HAP-1 (cell line): ENCODE measurements at regions not wholly inside any gene's neighbourhood (a gene's known extent, or its start where the extent isn't known, plus 50 kb on each side); places are given as distances from the start of the nearest gene placed in this dataset.
"Not testable (repeated sequence)": the region's sequence is repeated elsewhere in the genome, so short reads cannot be mapped to it uniquely, and the experiment has no call there.

Experiments used
- DNase-seq, 2 experiments: peaks; one replicate each; pipeline ENCODE4 v3.0.0-alpha.2; 2016 to 2020; ENCODE audit warnings: low spot score in 2 of 2
- H3K27me3 ChIP-seq: fragments of 250-450 bp; sonication (Bioruptor Pico); 2 replicates; pipeline ENCODE4 v1.5.1; 2020; ENCODE audit warnings: low read depth, mild to moderate bottlenecking, moderate library complexity
- H3K36me3 ChIP-seq: fragments of 250-450 bp; sonication (Bioruptor Pico); replicated peaks from 2 replicates; pipeline ENCODE4 v1.5.1; 2020; ENCODE audit warnings: mild to moderate bottlenecking
- H3K4me1 ChIP-seq: fragments of 250-450 bp; sonication (Bioruptor Pico); 2 replicates; pipeline ENCODE4 v1.5.1; 2020; ENCODE audit warnings: mild to moderate bottlenecking
- H3K4me3 ChIP-seq: fragments of 250-450 bp; sonication (Bioruptor Pico); 2 replicates; pipeline ENCODE4 v1.5.1; 2020; ENCODE audit warnings: mild to moderate bottlenecking, moderate library complexity
- H3K9me3 ChIP-seq: fragments of 250-450 bp; sonication (Bioruptor Pico); 2 replicates; pipeline ENCODE4 v1.5.1; 2020; ENCODE audit warnings: mild to moderate bottlenecking, moderate library complexity
- in situ Hi-C: fragments of 300-500 bp; cut with MboI; formaldehyde crosslinking; loops from 3 replicates; pipeline ENCODE4 v1.14.3; 2020; ENCODE audit warnings: low sequenced_read_pairs, inconsistent platforms, mixed read lengths

DNA sequence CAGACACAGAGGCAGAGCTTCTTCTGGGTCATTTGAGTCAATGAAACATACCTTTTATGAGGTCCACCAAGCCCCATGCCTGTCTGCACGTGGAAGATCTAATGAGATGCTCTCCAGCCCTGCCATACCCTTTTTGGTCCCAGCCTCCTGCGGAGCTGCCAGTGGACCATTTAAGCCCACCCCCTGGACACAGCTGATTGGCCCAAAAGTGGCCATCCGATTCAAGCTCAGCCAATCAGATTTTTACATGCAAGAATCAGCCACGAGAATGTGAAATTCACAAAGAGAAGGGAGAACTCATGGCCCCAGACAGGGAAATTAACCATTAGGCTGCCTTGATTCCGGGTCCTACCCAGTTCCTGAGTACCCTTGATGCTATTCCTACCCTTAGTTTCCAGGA is 231.0 kb upstream of the EEF2KMT start:
- DNase-seq, result no peak
- Histone ChIP-seq H3K27me3 (no peaks in the 10 kb centered on the region), H3K36me3 (no peaks in the 10 kb centered on the region), H3K4me1 (no peaks in the 10 kb centered on the region), H3K9me3 (no peaks in the 10 kb centered on the region), H3K4me3 (no peak overlapping the region)
- in situ Hi-C loops, result no loop called here

DNA sequence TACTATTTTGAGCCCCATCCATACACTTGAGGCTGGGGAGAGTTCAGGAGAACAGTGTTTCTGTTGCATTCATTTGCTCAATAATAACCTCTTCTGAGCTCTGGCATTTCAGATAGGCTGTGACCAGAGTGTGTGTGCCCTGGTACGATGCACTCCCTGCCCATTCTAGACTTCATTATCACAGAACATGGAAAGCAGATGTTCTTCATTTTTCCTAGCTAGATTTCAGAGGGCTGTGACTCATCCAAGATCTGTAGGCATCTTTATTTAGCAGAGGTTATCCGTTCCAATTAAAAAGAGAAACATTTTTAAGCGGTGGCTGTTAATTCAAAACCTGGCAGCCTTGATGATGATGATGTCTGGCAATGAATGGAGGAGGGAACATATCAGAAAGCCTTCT is 228.8 kb upstream of the EEF2KMT start:
- Histone ChIP-seq H3K9me3 (no peaks in the 10 kb centered on the region), H3K4me1 (no peaks in the 10 kb centered on the region), H3K4me3 (no peak overlapping the region), H3K27me3 (no peaks in the 10 kb centered on the region), H3K36me3 (no peaks in the 10 kb centered on the region)
- in situ Hi-C loops, result no loop called here
- no peak for DNase-seq

DNA sequence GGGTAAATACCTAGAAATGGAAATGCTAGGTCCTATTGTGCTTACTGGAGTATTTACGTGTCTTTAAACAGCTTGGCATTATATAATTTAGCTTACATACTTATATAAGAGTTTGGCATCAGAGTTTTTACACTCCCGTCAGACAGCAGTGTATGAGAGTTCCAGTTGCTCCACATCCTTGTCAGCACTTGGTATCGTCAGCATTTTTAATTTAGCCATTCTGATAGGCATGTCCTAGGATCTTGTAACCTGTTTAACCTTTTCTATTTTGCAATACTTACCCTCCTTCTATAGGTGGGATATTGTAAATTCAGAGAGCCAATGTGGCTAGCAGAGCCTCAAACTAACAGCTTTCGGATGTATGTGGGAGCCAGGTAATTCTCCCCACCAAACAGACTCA is 228.3 kb upstream of the EEF2KMT start:
- H3K9me3 ChIP-seq, result no peaks in the 10 kb centered on the region
- H3K4me3 ChIP-seq, result no peak overlapping the region
- H3K36me3 ChIP-seq, result no peaks in the 10 kb centered on the region
- no peaks in the 10 kb centered on the region for H3K27me3 ChIP-seq
- H3K4me1 ChIP-seq, result no peaks in the 10 kb centered on the region
- no peak for DNase-seq
- in situ Hi-C loops, result no loop called here

DNA sequence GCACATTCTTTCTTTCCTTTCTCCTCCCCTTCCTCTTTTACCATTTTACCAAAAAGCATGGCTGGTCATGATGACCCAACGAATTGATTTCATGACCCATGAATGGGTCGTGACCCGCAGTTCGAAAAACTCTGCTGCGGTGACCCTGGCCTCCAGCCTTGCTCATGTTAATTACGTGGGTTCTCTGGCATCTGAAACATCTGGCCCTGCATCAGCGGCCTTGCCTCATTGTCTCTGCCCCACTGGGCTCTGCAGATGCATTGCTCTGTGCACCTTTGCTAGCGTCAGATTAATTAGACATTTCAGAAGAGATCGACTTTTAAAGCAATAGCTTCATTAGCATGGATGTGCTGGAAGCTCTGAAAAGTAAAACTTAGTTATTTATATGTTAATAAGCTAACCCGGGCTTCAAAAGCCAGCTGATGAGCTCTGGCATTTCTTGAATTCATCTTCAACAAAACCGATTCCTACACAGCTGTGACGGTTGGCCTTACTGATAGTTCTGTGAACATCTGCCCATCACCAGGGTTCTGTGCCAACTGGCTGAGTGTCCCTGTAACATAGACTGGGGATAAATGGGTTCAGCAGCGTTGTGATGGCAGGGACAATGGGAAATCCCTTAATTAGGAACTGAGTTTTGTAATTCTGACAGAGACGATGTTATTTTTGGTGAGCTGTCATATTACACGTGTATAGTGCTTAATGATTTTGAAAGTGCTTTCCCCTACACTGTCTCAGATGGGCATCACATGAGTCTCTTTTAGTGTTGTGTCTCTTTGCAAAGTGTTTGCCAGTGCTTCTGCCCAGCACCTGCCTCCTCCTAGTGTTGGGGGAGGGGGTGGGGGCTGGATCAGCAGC is 225.9 kb upstream of the EEF2KMT start:
- H3K4me1 ChIP-seq, result no peaks in the 10 kb centered on the region
- H3K9me3 ChIP-seq, result no peaks in the 10 kb centered on the region
- no peaks in the 10 kb centered on the region for H3K27me3 ChIP-seq
- no peak for DNase-seq
- H3K36me3 ChIP-seq, result no peaks in the 10 kb centered on the region
- in situ Hi-C loops, result no loop called here
- H3K4me3 ChIP-seq, result no peak overlapping the region

DNA sequence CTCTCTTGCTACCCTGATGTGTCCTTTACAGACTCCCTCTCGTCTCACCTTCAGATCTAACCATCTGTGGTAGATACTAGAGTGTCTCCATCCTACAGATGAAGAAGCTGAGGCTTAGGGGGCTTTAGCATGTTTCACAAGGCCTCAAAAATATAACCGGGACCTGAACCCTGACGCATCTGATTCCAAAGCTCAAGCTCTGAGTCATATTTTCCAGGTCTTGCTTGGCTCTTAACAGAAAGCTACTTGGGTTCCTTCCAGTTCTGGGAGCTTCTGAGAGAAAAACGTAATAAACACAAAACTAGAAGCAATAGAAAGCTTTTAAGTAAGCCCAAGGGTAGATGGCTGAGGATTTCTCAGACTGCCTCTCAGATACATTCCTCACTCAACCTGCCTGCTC is 224.3 kb upstream of the EEF2KMT start:
- no peak for DNase-seq
- Histone ChIP-seq H3K9me3 (no peaks in the 10 kb centered on the region), H3K27me3 (no peaks in the 10 kb centered on the region), H3K4me1 (no peaks in the 10 kb centered on the region), H3K36me3 (no peaks in the 10 kb centered on the region), H3K4me3 (no peak overlapping the region)
- in situ Hi-C loops, result no loop called here

DNA sequence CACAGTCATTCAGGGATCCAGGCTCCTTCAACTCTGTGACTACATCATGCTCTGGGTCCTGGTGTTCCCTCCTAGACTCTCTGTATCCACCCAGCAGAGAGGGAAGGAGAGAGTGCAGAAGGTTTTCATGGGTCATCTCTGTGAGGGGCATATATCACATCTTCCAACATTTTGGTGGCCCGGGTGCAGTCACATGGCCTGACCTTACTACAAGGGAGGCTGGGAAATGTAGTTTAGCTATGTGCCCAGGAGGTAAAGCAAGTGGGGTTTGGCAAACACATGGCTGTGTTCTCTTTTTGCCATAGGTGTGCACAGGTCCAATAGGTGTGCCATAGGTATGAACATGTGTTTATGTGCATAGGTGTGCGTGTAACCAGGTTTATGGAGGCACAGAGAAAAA is 222.2 kb upstream of the EEF2KMT start:
- Histone ChIP-seq H3K27me3 (no peaks in the 10 kb centered on the region), H3K4me1 (no peaks in the 10 kb centered on the region), H3K9me3 (no peaks in the 10 kb centered on the region), H3K4me3 (no peak overlapping the region), H3K36me3 (no peaks in the 10 kb centered on the region)
- in situ Hi-C loops, result no loop called here
- no peak for DNase-seq

DNA sequence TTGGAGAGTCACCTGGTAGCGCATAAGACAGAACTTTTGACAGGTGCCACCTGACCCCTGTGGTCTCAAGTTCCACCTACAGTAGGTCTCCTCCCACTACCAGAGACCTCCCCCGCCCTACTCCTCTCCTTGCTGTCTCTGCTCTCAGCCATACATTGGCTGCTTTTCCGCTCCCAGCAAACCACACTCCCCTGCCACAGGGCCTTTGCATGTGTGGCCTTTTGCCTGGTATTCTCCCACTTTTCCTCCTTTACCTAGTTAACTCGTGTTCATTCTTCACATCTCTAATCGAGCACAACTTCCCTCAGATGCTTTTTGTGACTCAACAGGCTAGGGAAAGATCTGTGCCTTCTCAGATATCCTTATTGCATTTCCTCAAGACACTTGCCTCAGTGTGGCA is 218.3 kb upstream of the EEF2KMT start:
- Histone ChIP-seq H3K4me3 (no peak overlapping the region), H3K27me3 (no peaks in the 10 kb centered on the region), H3K36me3 (no peaks in the 10 kb centered on the region; the same call in 1 of the 2 replicates), H3K4me1 (no peaks in the 10 kb centered on the region), H3K9me3 (no peaks in the 10 kb centered on the region)
- DNase-seq, result no peak
- in situ Hi-C loops, result no loop called here

DNA sequence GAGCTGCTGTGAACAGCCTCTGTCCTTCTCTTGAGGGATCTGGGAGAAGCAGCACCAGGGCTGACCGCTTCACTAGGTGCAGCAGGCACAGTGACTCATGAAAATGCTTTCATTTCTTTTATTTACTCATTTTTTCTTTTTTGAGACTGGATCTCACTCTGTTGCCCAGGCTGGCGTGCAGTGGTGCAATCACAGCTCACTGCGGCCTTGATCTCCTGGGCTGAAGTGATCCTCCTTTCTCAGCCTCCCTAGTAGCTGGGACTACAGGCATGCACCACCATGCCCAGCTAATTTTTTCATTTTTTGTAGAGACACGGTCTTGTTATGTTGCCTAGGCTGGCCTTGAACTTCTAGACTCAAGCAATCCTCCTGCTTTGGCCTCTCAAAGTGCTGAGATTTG is 216.8 kb upstream of the EEF2KMT start:
- Histone ChIP-seq H3K36me3 (no peaks in the 10 kb centered on the region; the same call in 1 of the 2 replicates), H3K27me3 (no peaks in the 10 kb centered on the region), H3K4me1 (no peaks in the 10 kb centered on the region), H3K4me3 (no peak overlapping the region), H3K9me3 (no peaks in the 10 kb centered on the region)
- no peak for DNase-seq
- in situ Hi-C loops, result no loop called here

DNA sequence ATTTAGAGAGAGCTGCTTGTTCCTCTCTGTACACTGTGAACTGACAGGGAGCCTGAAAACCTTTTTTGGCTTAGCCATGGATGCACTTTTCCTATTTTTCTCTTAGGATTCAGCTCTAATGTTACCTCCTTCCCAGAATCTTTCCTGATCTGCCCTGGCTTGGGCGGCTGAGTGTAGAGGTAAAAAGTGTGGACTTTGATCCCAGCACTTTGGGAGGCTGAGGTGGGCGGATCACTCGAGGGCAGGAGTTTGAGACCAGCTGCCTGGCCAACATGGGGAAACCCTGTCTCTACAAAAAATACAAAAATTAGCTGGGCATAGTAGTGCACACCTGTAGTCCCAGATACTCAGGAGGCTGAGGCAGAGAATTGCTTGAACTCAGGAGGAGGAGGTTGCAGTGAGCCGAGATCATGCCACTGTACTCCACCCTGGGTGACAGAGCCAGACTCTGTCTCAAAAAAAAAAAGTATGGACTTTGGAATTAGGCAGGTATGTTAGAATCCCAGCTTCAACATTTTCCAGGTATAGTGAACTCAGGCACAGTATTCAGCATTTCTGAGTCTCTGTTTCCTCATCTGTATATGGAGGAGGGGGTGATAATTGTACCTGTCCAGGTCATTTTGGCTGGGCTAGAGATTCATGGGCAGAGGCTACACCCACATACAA is 212.5 kb upstream of the EEF2KMT start:
- Histone ChIP-seq H3K4me1 (no peaks in the 10 kb centered on the region), H3K36me3 (no peaks in the 10 kb centered on the region; the same call in 1 of the 2 replicates)
- in situ Hi-C loops, result no loop called here

DNA sequence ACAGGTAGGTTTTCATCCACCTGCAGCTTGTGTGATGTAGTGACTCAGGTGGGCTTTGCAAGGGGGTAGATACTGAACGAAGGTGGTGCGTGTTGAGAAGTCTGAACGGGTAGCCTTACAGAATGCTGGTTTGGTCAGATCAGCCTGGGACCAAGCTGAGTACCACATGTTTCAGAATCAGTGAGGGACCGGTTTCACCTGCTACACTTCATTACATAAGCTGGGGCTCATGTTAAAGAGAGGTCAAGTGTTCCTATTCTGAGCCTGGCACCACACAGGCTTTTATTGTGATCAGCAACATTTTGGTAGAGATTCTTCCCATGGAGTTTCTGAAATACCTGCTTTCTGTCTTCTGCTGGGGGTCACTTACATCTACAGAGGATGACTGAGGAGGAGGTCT is 207.4 kb upstream of the EEF2KMT start:
- in situ Hi-C loops, result no loop called here
- Histone ChIP-seq H3K4me3 (no peak overlapping the region), H3K27me3 (no peaks in the 10 kb centered on the region), H3K4me1 (no peaks in the 10 kb centered on the region), H3K9me3 (no peaks in the 10 kb centered on the region), H3K36me3 (no peaks in the 10 kb centered on the region)
- no peak for DNase-seq

More for the DNA sequence above, 212.5 kb upstream of the EEF2KMT start:
- Histone ChIP-seq H3K9me3 (no peaks in the 10 kb centered on the region), H3K27me3 (no peaks in the 10 kb centered on the region), H3K4me3 (no peak overlapping the region)
- no peak for DNase-seq

DNA sequence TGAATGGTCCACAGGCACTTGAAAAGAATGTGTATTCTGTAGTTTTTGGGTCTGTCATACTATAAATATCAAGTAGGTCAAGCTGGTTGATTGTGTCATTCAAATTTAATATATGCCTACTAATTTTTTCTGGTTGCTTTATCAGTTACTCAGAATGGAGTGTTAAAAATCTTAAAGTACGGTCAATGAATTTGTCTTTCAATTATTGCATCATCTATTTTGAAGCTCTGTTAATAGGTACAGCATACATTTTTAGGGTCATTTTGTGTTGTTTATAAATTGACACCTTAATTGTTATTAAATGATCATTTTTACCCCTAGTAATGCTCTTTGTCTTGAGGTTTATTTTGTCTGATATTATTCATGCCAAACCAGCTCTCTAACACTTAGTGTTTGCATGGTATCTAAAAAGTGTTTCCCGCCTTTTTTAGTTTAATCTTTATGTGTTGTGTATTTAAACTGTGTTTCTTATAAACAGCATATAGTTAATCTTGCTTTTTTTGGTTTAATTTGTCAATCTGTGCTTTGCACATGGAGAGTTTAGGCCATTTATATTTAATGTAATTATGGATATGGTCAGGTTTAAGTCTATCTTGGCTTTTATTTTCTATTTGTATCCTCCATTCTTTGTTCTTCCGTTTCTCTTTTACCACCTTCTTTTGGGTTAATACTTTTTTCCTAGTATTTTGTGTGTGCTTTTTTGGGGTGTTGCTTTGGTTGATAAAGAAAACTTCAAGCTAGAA is 204.9 kb upstream of the EEF2KMT start:
- no peak overlapping the region for H3K4me3 ChIP-seq
- H3K36me3 ChIP-seq, result no peaks in the 10 kb centered on the region
- H3K4me1 ChIP-seq, result no peaks in the 10 kb centered on the region
- no peak for DNase-seq
- no peaks in the 10 kb centered on the region for H3K9me3 ChIP-seq
- in situ Hi-C loops, result no loop called here
- no peaks in the 10 kb centered on the region for H3K27me3 ChIP-seq

DNA sequence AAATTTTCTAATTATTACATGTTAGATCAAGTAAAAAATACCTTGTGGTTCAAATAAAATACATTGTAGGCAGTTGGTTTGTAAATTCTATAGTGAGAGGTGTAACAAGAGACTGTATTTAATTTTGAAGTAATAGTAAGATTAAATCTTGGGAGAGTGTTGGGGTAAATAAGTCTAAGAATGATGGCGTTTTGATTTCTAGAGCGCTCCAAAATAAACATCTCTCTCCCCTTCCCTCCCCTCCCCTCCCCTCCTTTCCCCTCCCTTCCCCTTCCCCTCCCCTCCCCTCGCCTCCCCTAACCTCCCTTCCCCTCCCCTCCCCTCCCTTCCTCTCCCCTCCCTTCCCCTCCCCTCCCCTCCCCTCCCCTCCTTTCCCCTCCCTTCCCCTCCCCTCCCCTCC is 200.6 kb upstream of the EEF2KMT start:
- H3K36me3 ChIP-seq, result no peaks in the 10 kb centered on the region
- no peak overlapping the region for H3K4me3 ChIP-seq
- DNase-seq, result no peak
- in situ Hi-C loops, result no loop called here
- H3K27me3 ChIP-seq, result no peaks in the 10 kb centered on the region
- no peaks in the 10 kb centered on the region for H3K4me1 ChIP-seq
- no peaks in the 10 kb centered on the region for H3K9me3 ChIP-seq

DNA sequence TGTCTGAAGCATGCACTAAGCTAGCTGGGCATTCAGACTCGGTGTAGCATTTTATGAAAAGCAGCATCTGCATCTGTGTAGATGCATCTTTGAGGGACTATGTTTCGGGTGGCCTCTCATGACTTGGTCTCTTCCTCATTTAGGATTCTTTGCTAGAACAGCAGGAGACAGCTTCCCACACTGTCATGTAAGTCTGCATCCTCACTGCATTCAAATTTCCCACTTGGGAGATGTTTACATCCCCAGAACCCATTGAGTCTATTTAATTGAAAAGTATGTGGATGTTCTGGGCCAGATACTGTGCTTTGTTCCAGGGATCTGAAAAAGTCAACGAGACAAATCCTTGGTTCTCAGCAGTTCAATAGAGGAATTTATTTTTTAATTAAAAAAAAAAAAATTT is 198.6 kb upstream of the EEF2KMT start:
- Histone ChIP-seq H3K9me3 (no peaks in the 10 kb centered on the region), H3K4me1 (no peaks in the 10 kb centered on the region), H3K36me3 (no peaks in the 10 kb centered on the region), H3K27me3 (no peaks in the 10 kb centered on the region), H3K4me3 (no peak overlapping the region)
- in situ Hi-C loops, result no loop called here
- no peak for DNase-seq

DNA sequence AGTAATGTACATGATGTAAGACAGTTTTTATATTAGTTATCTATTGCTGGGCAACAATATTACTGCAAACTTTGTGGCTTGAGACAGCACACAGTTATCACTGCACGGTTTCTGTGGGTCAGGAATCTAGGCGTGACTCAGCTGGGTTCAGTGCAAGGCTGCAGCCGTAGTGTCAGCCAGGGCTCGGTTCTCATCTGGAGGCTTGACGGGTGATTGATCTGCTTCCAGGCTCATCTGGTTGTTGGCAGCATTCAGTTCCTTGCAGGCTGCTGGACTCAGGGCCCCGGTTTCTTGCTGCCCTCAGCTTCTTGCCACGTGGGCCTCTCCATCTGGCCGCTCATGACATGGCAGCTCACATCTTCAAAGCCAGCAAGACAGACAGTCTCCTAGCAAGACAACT is 197.7 kb upstream of the EEF2KMT start:
- H3K4me1 ChIP-seq, DNase-seq, H3K27me3 ChIP-seq, H3K4me3 ChIP-seq, in situ Hi-C loops, H3K9me3 ChIP-seq, H3K36me3 ChIP-seq: not testable (repeated sequence)
